OCI-LY7 (cell line): ENCODE measurements at regions not wholly inside any gene's neighbourhood (a gene's known extent, or its start where the extent isn't known, plus 50 kb on each side); places are given as distances from the start of the nearest gene placed in this dataset.

Experiments
- BruUV-seq: library from RNA; stranded (reverse); fragments of 400-500 nt; replicated peaks from 2 replicates; lab custom pipeline; 2021; lab: Mats Ljungman, UMichigan
- CTCF ChIA-PET: fragments of 300-600 bp; sonication (Branson Sonifier 250); formaldehyde crosslinking; loops from one replicate; lab custom pipeline; 2022; ENCODE audit warnings: antibody characterized with exemption; ENCODE audit not compliant: unreplicated experiment; lab: Charles Lee
- POLR2A ChIA-PET: fragments of 300-600 bp; sonication (Branson Sonifier 250); formaldehyde crosslinking; loops from one replicate; lab custom pipeline; 2022; ENCODE audit warnings: antibody characterized with exemption; lab: Charles Lee
- DNase-seq: peaks from one replicate; pipeline ENCODE4 v3.0.0-alpha.2; 2015; ENCODE audit warnings: low spot score
- H2AFZ ChIP-seq: fragments of 200-600 bp; sonication (generic), shearing (Covaris generic); 2 replicates; pipeline ENCODE4 v1.6.1; 2014; ENCODE audit warnings: mild to moderate bottlenecking, antibody characterized with exemption, low read length, moderate library complexity
- H3K27ac ChIP-seq: fragments of 200-600 bp; sonication (generic); 2 replicates; pipeline ENCODE4 v1.5.1; 2014; ENCODE audit warnings: mixed run types, low read depth, mild to moderate bottlenecking, moderate library complexity, low read length, inconsistent platforms; ENCODE audit not compliant: poor library complexity, severe bottlenecking
- H3K36me3 ChIP-seq: fragments of 200-600 bp; sonication (generic); 2 replicates; pipeline ENCODE4 v1.6.1; 2014; ENCODE audit warnings: mild to moderate bottlenecking, antibody characterized with exemption, low read length, moderate library complexity, mixed read lengths; ENCODE audit not compliant: insufficient read depth
- H3K4me1 ChIP-seq: fragments of 200-600 bp; sonication (generic); 2 replicates; pipeline ENCODE4 v1.5.1; 2014; ENCODE audit warnings: mild to moderate bottlenecking, low read length; ENCODE audit not compliant: insufficient read depth, poor library complexity, severe bottlenecking
- H3K4me2 ChIP-seq: fragments of 200-600 bp; sonication (generic); 2 replicates; pipeline ENCODE4 v1.6.1; 2014; ENCODE audit warnings: mild to moderate bottlenecking, low read length
- H3K4me3 ChIP-seq: fragments of 200-600 bp; sonication (generic); 2 replicates; pipeline ENCODE4 v1.5.1; 2014; ENCODE audit warnings: mild to moderate bottlenecking, low read depth, low read length; ENCODE audit not compliant: poor library complexity, severe bottlenecking
- H3K79me2 ChIP-seq: fragments of 200-600 bp; sonication (generic); 2 replicates; pipeline ENCODE4 v1.6.1; 2016; ENCODE audit warnings: low read depth, mild to moderate bottlenecking, low read length, moderate library complexity, mixed read lengths; ENCODE audit not compliant: insufficient read depth
- H3K9me2 ChIP-seq: fragments of 200-600 bp; sonication (generic); 2 replicates; pipeline ENCODE4 v1.6.1; 2016; ENCODE audit warnings: mild to moderate bottlenecking, low read length, mixed read lengths; ENCODE audit not compliant: insufficient read depth
- H3K9me3 ChIP-seq: fragments of 200-600 bp; sonication (generic); 2 replicates; pipeline ENCODE4 v1.6.1; 2014; ENCODE audit warnings: mild to moderate bottlenecking, mixed run types, low read length, mixed read lengths
- H4K20me1 ChIP-seq: fragments of 200-600 bp; sonication (generic); 2 replicates; pipeline ENCODE4 v1.6.1; 2014; ENCODE audit warnings: mild to moderate bottlenecking, antibody characterized with exemption, low read length, moderate library complexity, mixed read lengths; ENCODE audit not compliant: insufficient read depth
- CTCF ChIP-seq: fragments of 200-600 bp; sonication (generic); conservative IDR thresholded peaks from 2 replicates; pipeline ENCODE4 v1.5.1; 2014; ENCODE audit warnings: mild to moderate bottlenecking, antibody characterized with exemption, low read length, moderate library complexity, mixed read lengths
- EZH2phosphoT487 ChIP-seq: fragments of 200-600 bp; sonication (generic); IDR thresholded peaks from 2 replicates; pipeline ENCODE4 v1.6.1; 2018; ENCODE audit warnings: low read depth, borderline replicate concordance, mild to moderate bottlenecking, mixed run types, antibody characterized with exemption, low read length, moderate library complexity, mixed read lengths
- intact Hi-C: fragments of 100-400 bp; cut with micrococcal nuclease; formaldehyde crosslinking; loops from one replicate; pipeline ENCODE4 v1.10.0; 2022; ENCODE audit not compliant: unreplicated experiment

GRCh38 chr6:164546263-164546662 lies 763.1 kb downstream of the C6orf118 start:
- BruUV-seq: no TSS peak
- no peaks in the 10 kb centered on the region for H4K20me1 ChIP-seq
- H3K4me2 ChIP-seq: no peak overlapping the region
- ChIA-PET CTCF (no interaction called here), POLR2A (no interaction called here)
- H2AFZ ChIP-seq: no peak overlapping the region
- no peaks in the 10 kb centered on the region for H3K36me3 ChIP-seq
- no peaks in the 10 kb centered on the region for H3K9me3 ChIP-seq
- no peak for TF ChIP-seq CTCF
- TF ChIP-seq EZH2phosphoT487: no peak
- H3K9me2 ChIP-seq: no peaks in the 10 kb centered on the region
- H3K4me3 ChIP-seq: no peak overlapping the region
- no peaks in the 10 kb centered on the region for H3K4me1 ChIP-seq
- no peaks in the 10 kb centered on the region for H3K79me2 ChIP-seq
- intact Hi-C loops: no loop called here
- no peak for DNase-seq
- no peak overlapping the region for H3K27ac ChIP-seq

- Histone ChIP-seq H2AFZ (no peak overlapping the region), H3K79me2 (no peaks in the 10 kb centered on the region), H3K4me1 (no peaks in the 10 kb centered on the region), H3K4me3 (no peak overlapping the region), H3K9me2 (no peaks in the 10 kb centered on the region), H3K9me3 (no peaks in the 10 kb centered on the region), H3K36me3 (no peaks in the 10 kb centered on the region), H3K27ac (no peak overlapping the region), H4K20me1 (no peaks in the 10 kb centered on the region), H3K4me2 (no peak overlapping the region)
- BruUV-seq: no TSS peak
- intact Hi-C loops: no loop called here
- no peak for DNase-seq
- no peak for TF ChIP-seq CTCF
- no peak for TF ChIP-seq EZH2phosphoT487
- ChIA-PET POLR2A (no interaction called here), CTCF (no interaction called here)
Measured at GRCh38 chr6:164534070-164534766, 775.2 kb downstream of the C6orf118 start.

DNA sequence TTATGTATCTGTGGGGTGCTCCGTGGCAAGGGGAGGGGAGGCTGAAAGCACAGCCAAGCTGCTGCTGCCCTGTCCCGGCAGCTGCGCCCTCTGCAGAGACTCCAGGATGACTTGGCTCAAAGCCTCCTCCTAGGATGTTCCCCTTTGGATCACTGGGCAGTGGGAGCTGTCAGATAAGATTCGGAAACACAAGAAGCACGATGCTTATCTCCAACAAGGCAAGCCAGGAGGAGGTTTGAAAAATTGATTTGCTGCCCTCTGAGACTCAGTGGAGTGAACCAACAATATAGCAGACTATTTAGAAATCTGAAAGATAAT lies 776.4 kb downstream of the C6orf118 start:
- ChIA-PET POLR2A (no interaction called here), CTCF (no interaction called here)
- Histone ChIP-seq H3K4me3 (no peak overlapping the region), H3K9me3 (no peaks in the 10 kb centered on the region), H3K4me2 (no peak overlapping the region), H3K79me2 (no peaks in the 10 kb centered on the region), H2AFZ (no peak overlapping the region), H3K27ac (no peak overlapping the region), H3K4me1 (no peaks in the 10 kb centered on the region), H3K36me3 (no peaks in the 10 kb centered on the region), H4K20me1 (no peaks in the 10 kb centered on the region), H3K9me2 (no peaks in the 10 kb centered on the region)
- TF ChIP-seq EZH2phosphoT487 (no peak), CTCF (no peak)
- intact Hi-C loops: no loop called here
- no TSS peak for BruUV-seq
- no peak for DNase-seq
